Bronchial epithelial cell (primary cell): ENCODE measurements at regions not wholly inside any gene's neighbourhood (a gene's known extent, or its start where the extent isn't known, plus 50 kb on each side); places are given as distances from the start of the nearest gene placed in this dataset.

ENCODE experiments used
- DNase-seq: peaks from one replicate; pipeline ENCODE4 v3.0.0-alpha.2; 2010; ENCODE audit warnings: low read depth
- FAIRE-seq: peaks from 2 replicates; lab custom pipeline; 2011; peaks lifted over from hg19 to GRCh38; lab: Jason Lieb, UNC
- H3K27me3 ChIP-seq: 2 replicates; pipeline ENCODE4 v1.5.1; 2011; ENCODE audit warnings: low read length; ENCODE audit not compliant: control insufficient read depth, insufficient read depth
- H3K36me3 ChIP-seq: 2 replicates; pipeline ENCODE4 v1.5.1; 2011; ENCODE audit warnings: low read length; ENCODE audit not compliant: control insufficient read depth, insufficient read depth
- H3K4me3 ChIP-seq: 2 replicates; pipeline ENCODE4 v1.5.1; 2011; ENCODE audit warnings: mild to moderate bottlenecking, low read depth, low read length, control low read depth
- TF ChIP-seq, protein P1 (sequence below): IDR thresholded peaks from 2 replicates; pipeline ENCODE4 v1.5.1; 2011; ENCODE audit warnings: mild to moderate bottlenecking, moderate library complexity, low read length, control low read depth, inconsistent platforms; ENCODE audit not compliant: insufficient read depth, severe bottlenecking

DNA sequence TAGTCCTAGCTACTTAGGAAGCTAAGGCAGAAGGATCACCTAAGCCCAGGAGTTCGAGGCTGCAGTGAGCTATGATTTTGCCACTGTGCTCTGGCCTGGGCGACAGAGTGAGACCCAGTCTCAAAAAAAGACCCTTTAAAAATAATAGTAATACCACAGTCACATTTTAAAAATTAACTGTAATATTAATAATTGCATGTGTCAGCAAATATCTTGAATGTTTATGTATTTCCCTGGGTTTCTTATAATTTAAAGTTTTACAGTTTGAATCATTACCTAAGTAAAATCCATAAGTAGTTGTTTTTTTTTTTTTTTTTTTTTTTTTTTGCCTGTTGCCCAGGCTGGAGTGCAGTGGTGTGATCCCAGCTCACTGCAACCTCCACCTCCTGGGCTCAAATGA lies 69.2 kb downstream of the LYZL2 start:
- Histone ChIP-seq H3K4me3 (no peak overlapping the region), H3K36me3 (no peaks in the 10 kb centered on the region), H3K27me3 (no peaks in the 10 kb centered on the region)
- TF ChIP-seq, protein P1, sequence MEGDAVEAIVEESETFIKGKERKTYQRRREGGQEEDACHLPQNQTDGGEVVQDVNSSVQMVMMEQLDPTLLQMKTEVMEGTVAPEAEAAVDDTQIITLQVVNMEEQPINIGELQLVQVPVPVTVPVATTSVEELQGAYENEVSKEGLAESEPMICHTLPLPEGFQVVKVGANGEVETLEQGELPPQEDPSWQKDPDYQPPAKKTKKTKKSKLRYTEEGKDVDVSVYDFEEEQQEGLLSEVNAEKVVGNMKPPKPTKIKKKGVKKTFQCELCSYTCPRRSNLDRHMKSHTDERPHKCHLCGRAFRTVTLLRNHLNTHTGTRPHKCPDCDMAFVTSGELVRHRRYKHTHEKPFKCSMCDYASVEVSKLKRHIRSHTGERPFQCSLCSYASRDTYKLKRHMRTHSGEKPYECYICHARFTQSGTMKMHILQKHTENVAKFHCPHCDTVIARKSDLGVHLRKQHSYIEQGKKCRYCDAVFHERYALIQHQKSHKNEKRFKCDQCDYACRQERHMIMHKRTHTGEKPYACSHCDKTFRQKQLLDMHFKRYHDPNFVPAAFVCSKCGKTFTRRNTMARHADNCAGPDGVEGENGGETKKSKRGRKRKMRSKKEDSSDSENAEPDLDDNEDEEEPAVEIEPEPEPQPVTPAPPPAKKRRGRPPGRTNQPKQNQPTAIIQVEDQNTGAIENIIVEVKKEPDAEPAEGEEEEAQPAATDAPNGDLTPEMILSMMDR: no peak
- DNase-seq: no peak
- FAIRE-seq: no peak

DNA sequence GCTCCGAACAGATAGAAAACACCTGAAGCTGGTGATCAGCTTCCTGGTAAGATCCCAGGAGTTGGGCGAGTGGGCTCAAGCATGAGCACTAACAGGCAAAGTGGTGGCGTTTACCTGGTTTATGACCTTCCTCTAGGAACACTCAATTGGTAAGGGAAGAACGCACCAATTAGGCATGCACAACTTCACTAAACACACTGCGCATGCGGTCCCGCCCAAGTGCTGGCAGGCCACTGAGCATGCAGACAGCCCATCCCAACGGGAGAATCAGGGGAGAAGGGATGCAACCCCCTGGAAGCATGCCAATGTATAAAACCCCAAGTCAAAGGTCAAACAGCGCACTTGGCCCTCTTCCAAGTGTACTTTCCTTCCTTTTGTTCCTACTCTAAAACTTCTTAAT lies 70.4 kb downstream of the LYZL2 start:
- DNase-seq (no peak), FAIRE-seq (no peak)
- no peaks in the 10 kb centered on the region for H3K36me3 ChIP-seq
- TF ChIP-seq, protein P1: no peak
- H3K4me3 ChIP-seq: no peak overlapping the region
- no peaks in the 10 kb centered on the region for H3K27me3 ChIP-seq

DNA sequence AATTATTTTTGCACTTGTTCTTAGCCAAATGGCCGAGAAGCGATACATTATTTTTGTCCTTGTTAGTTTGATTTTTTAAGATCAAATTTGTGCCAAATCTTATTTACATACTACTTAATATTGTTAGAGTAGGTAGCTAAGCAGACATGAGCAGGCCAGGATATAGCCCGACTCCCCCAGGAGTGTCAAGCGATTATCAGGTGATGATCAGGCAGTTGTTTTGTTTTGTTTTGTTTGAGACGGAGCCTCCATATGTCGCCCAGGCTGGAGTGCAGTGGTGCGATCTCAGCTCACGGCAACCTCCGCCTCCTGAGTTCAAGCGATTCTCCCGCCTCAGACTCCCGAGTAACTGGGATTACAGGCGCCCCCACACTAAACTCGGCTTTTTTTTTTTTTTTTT lies 71.1 kb downstream of the LYZL2 start:
- TF ChIP-seq, protein P1: no peak
- H3K36me3 ChIP-seq: no peaks in the 10 kb centered on the region
- no peak for FAIRE-seq
- DNase-seq: no peak
- H3K27me3 ChIP-seq: no peaks in the 10 kb centered on the region
- H3K4me3 ChIP-seq: no peak overlapping the region

DNA sequence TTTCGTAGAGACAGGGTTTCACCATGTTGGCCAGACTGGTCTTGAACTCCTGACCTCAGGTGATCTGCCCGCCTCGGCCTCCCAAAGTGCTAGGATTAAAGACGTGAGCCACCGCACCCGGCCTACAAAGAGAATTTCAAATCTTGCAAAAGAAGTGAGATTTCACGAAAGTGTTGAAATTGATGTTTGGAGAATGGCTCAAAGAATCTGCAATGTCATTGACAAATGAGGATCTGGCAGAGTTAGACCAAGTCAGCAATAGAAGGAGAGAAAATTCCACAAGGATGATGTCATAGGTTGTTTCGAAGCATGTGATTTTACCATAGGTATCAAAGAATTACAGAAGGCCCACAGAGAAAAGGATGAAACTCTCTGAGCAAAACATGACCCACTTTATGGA lies 71.7 kb downstream of the LYZL2 start:
- no peaks in the 10 kb centered on the region for H3K27me3 ChIP-seq
- TF ChIP-seq, protein P1: no peak
- FAIRE-seq (no peak), DNase-seq (peak; percentile 60)
- H3K4me3 ChIP-seq: no peak overlapping the region
- H3K36me3 ChIP-seq: no peaks in the 10 kb centered on the region

DNA sequence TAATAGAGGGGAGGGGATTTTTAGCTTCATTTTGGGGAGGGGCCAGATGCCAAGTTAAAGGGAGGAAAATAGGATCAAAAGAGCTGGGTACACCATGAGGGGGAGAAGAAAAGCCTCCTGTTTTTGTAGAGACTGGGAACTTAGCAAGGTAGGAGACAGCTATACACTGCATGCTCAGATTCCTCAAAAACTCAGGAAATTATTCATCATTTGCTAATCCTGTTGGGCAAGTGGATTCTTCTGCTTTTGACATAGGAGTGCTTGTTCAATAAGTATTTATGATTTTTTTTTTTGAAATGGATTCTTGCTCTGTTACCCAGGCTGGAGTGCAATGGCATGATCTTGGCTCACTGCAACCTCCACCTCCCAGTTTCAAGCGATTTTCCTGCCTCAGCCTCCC lies 73.4 kb downstream of the LYZL2 start:
- TF ChIP-seq, protein P1: no peak
- FAIRE-seq (no peak), DNase-seq (peak; percentile 68)
- no peak overlapping the region for H3K4me3 ChIP-seq
- no peaks in the 10 kb centered on the region for H3K36me3 ChIP-seq
- H3K27me3 ChIP-seq: no peaks in the 10 kb centered on the region

DNA sequence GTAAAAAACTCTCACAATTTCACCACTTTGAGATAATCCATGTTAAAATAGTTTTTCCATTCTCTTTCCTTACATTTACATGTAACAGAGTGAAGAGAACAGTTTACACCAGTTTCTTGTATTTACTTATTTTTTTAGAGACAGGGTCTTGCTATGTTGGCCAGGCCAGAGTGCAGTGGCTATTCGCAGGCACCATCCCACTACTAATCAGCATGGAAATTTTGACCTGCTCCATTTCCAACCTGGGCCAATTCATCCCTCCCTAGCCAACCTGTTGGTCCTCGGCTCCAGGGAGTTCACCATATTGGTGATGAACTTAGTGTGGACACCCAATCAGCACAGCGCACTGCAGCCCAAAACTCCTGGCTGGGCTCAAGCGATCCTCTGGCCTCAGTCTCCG lies 74.1 kb downstream of the LYZL2 start:
- TF ChIP-seq, protein P1: no peak
- Histone ChIP-seq H3K4me3 (no peak overlapping the region), H3K36me3 (no peaks in the 10 kb centered on the region), H3K27me3 (no peaks in the 10 kb centered on the region)
- DNase-seq (no peak), FAIRE-seq (no peak)
